ENCODE measurements at regions not wholly inside any gene's neighbourhood (a gene's known extent, or its start where the extent isn't known, plus 50 kb on each side); places are given as distances from the start of the nearest gene placed in this dataset.
"Not testable (repeated sequence)": the region's sequence is repeated elsewhere in the genome, so short reads cannot be mapped to it uniquely, and the experiment has no call there.

GRCh38 chr7:6930081-6930635, 104.1 kb upstream of the CCZ1B start:
- TF ChIP-seq POLR2A (IDR thresholded peaks at IDR 0.05; ENCODE audit: low read length); GATA1 (IDR thresholded peaks at IDR 0.05; ENCODE audit: low read depth, low read length): not testable (repeated sequence)
